ENCODE measurements at regions not wholly inside any gene's neighbourhood (a gene's known extent, or its start where the extent isn't known, plus 50 kb on each side); places are given as distances from the start of the nearest gene placed in this dataset.
"Not testable (repeated sequence)": the region's sequence is repeated elsewhere in the genome, so short reads cannot be mapped to it uniquely, and the experiment has no call there.

- no peak overlapping the region for H3K4me3 ChIP-seq
- no peak for TF ChIP-seq POLR2A (IDR thresholded peaks at IDR 0.05)
- TF ChIP-seq CTCF (IDR thresholded peaks at IDR 0.05), result no peak
- no peak for TF ChIP-seq EP300 (IDR thresholded peaks at IDR 0.05)
- 95% methylated on average over 4 of the region's 4 CpGs for WGBS, 2 donors
- H3K4me1 ChIP-seq, result no peaks in the 10 kb centered on the region
- H3K27me3 ChIP-seq, result no peaks in the 10 kb centered on the region
- H3K27ac ChIP-seq, result no peak overlapping the region
- no peaks in the 10 kb centered on the region for H3K36me3 ChIP-seq
- peaks cover 0 to 2% (median 0%) of the 10 kb centered on the region in 4 donors for H3K9me3 ChIP-seq
- DNase-seq (ENCODE audit: low spot score in 2 of 2), result no peak
Measured at GRCh38 chr15:81829918-81830317, 215.9 kb downstream of the MEX3B start.

GRCh38 chr15:81828135-81828534 is 217.7 kb downstream of the MEX3B start:
- TF ChIP-seq POLR2A (IDR thresholded peaks at IDR 0.05) (no peak), CTCF (IDR thresholded peaks at IDR 0.05) (no peak), EP300 (IDR thresholded peaks at IDR 0.05) (no peak)
- no peak overlapping the region for H3K4me3 ChIP-seq
- no peak for DNase-seq (ENCODE audit: low spot score in 2 of 2)

GRCh38 chr15:81825136-81825535 is 220.7 kb downstream of the MEX3B start:
- Histone ChIP-seq H3K4me3 (no peak overlapping the region), H3K27me3 (no peaks in the 10 kb centered on the region), H3K27ac (no peak overlapping the region), H3K36me3 (no peaks in the 10 kb centered on the region), H3K4me1 (no peaks in the 10 kb centered on the region), H3K9me3 (peaks cover 0 to 4% (median 0%) of the 10 kb centered on the region in 4 donors)
- no peak for DNase-seq (ENCODE audit: low spot score in 2 of 2)
- TF ChIP-seq CTCF (IDR thresholded peaks at IDR 0.05), result no peak
- WGBS, 2 donors, result 91 to 94% methylated on average over 2 of the region's 2 CpGs

More at GRCh38 chr15:81828135-81828534, 217.7 kb downstream of the MEX3B start:
- H3K36me3 ChIP-seq, result no peaks in the 10 kb centered on the region
- H3K27me3 ChIP-seq, result no peaks in the 10 kb centered on the region
- H3K4me1 ChIP-seq, result no peaks in the 10 kb centered on the region
- H3K9me3 ChIP-seq, result peaks cover 0 to 3% (median 0%) of the 10 kb centered on the region in 4 donors
- H3K27ac ChIP-seq, result no peak overlapping the region

- not testable (repeated sequence) for H3K36me3 ChIP-seq; H3K27ac ChIP-seq; H3K4me1 ChIP-seq; H3K4me3 ChIP-seq; H3K27me3 ChIP-seq; H3K9me3 ChIP-seq; DNase-seq (ENCODE audit: low spot score in 2 of 2)
- 87 to 100% methylated on average over 1 of the region's 1 CpG for WGBS, 2 donors
Measured at GRCh38 chr15:81822587-81822986, 223.2 kb downstream of the MEX3B start.

GRCh38 chr15:81819924-81820635 is 225.7 kb downstream of the MEX3B start:
- Histone ChIP-seq H3K9me3 (peaks cover 0 to 4% (median 0%) of the 10 kb centered on the region in 4 donors), H3K4me1 (no peaks in the 10 kb centered on the region), H3K27me3 (no peaks in the 10 kb centered on the region), H3K27ac (no peak overlapping the region), H3K4me3 (no peak overlapping the region), H3K36me3 (no peaks in the 10 kb centered on the region)
- TF ChIP-seq CTCF (IDR thresholded peaks at IDR 0.05) (no peak), POLR2A (IDR thresholded peaks at IDR 0.05) (no peak), EP300 (IDR thresholded peaks at IDR 0.05) (no peak)
- WGBS, 2 donors, result 84 to 91% methylated on average over 5 of the region's 5 CpGs
- DNase-seq (ENCODE audit: low spot score in 2 of 2), result no peak
